Immature natural killer cell (primary cell): ENCODE measurements at regions not wholly inside any gene's neighbourhood (a gene's known extent, or its start where the extent isn't known, plus 50 kb on each side); places are given as distances from the start of the nearest gene placed in this dataset.

Experiments used
- DNase-seq, 3 donors: peaks; one replicate each; pipeline ENCODE4 v3.0.0; 2022; ENCODE audit warnings: mixed read lengths in 1 of 3
- H3K27ac Mint-ChIP-seq, 6 donors: one replicate each; pipeline ENCODE4 v1.8.0; 2020; ENCODE audit warnings: mixed read lengths in 6 of 6, mild to moderate bottlenecking in 5 of 6, inconsistent platforms in 4 of 6, moderate library complexity in 3 of 6
- H3K27me3 Mint-ChIP-seq, 3 donors: one replicate each; pipeline ENCODE4 v1.8.0; 2020 to 2021; ENCODE audit warnings: low read depth in 3 of 3, mild to moderate bottlenecking in 3 of 3, mixed read lengths in 3 of 3, moderate library complexity in 3 of 3, inconsistent platforms in 1 of 3
- H3K36me3 Mint-ChIP-seq, 3 donors: one replicate each; pipeline ENCODE4 v1.8.0; 2020; ENCODE audit warnings: mixed read lengths in 3 of 3, inconsistent platforms in 2 of 3, mild to moderate bottlenecking in 2 of 3
- H3K4me1 Mint-ChIP-seq, 2 donors: one replicate each; pipeline ENCODE4 v1.8.0; 2020; ENCODE audit warnings: inconsistent platforms in 2 of 2, mild to moderate bottlenecking in 2 of 2, mixed read lengths in 2 of 2, moderate library complexity in 1 of 2
- H3K4me3 Mint-ChIP-seq, 5 donors: one replicate each; pipeline ENCODE4 v1.8.0; 2020; ENCODE audit warnings: mild to moderate bottlenecking in 5 of 5, mixed read lengths in 5 of 5, inconsistent platforms in 3 of 5, moderate library complexity in 3 of 5
- H3K9me3 Mint-ChIP-seq, 6 donors: one replicate each; pipeline ENCODE4 v1.8.0; 2020; ENCODE audit warnings: mild to moderate bottlenecking in 6 of 6, mixed read lengths in 6 of 6, inconsistent platforms in 4 of 6, moderate library complexity in 3 of 6

GRCh38 chr6:43901733-43902230 lies 131.8 kb downstream of the VEGFA start:
- no peak for DNase-seq
- H3K27ac Mint-ChIP-seq: no peak overlapping the region
- no peaks in the 10 kb centered on the region for H3K36me3 Mint-ChIP-seq
- H3K4me3 Mint-ChIP-seq: no peak overlapping the region
- H3K9me3 Mint-ChIP-seq: no peaks in the 10 kb centered on the region
- no peaks in the 10 kb centered on the region for H3K4me1 Mint-ChIP-seq
- peaks cover 2 to 3% (median 2%) of the 10 kb centered on the region in 3 donors for H3K27me3 Mint-ChIP-seq

GRCh38 chr6:43900916-43901732 lies 131.1 kb downstream of the VEGFA start:
- Mint-ChIP-seq H3K4me1 (no peaks in the 10 kb centered on the region), H3K36me3 (no peaks in the 10 kb centered on the region), H3K27me3 (peaks cover 2 to 3% (median 2%) of the 10 kb centered on the region in 3 donors), H3K4me3 (no peak overlapping the region), H3K9me3 (no peaks in the 10 kb centered on the region), H3K27ac (no peak overlapping the region)
- no peak for DNase-seq

- H3K4me3 Mint-ChIP-seq: no peak overlapping the region
- H3K27ac Mint-ChIP-seq: no peak overlapping the region
- no peaks in the 10 kb centered on the region for H3K36me3 Mint-ChIP-seq
These were observed 130.5 kb downstream of the VEGFA start for GRCh38 chr6:43900560-43900915.

GRCh38 chr6:43899830-43900229 lies 129.8 kb downstream of the VEGFA start:
- Mint-ChIP-seq H3K36me3 (no peaks in the 10 kb centered on the region), H3K4me1 (no peaks in the 10 kb centered on the region), H3K4me3 (no peak overlapping the region), H3K27ac (no peak overlapping the region), H3K27me3 (peaks cover 2 to 3% (median 2%) of the 10 kb centered on the region in 3 donors), H3K9me3 (no peaks in the 10 kb centered on the region)
- DNase-seq: no peak

More at GRCh38 chr6:43900560-43900915, 130.5 kb downstream of the VEGFA start:
- Mint-ChIP-seq H3K9me3 (no peaks in the 10 kb centered on the region), H3K27me3 (peaks cover 2 to 3% (median 2%) of the 10 kb centered on the region in 3 donors), H3K4me1 (no peaks in the 10 kb centered on the region)
- DNase-seq: no peak

- H3K4me1 Mint-ChIP-seq: no peaks in the 10 kb centered on the region
- no peaks in the 10 kb centered on the region for H3K36me3 Mint-ChIP-seq
- H3K27me3 Mint-ChIP-seq: peaks cover 2 to 3% (median 2%) of the 10 kb centered on the region in 3 donors
- no peak overlapping the region for H3K27ac Mint-ChIP-seq
- no peaks in the 10 kb centered on the region for H3K9me3 Mint-ChIP-seq
- no peak for DNase-seq
- no peak overlapping the region for H3K4me3 Mint-ChIP-seq
These were observed 128.5 kb downstream of the VEGFA start for GRCh38 chr6:43898358-43899131.

- H3K27me3 Mint-ChIP-seq: peaks cover 2 to 3% (median 2%) of the 10 kb centered on the region in 3 donors
These were observed 127.7 kb downstream of the VEGFA start for GRCh38 chr6:43897571-43898302.

GRCh38 chr6:43896329-43897255 lies 126.6 kb downstream of the VEGFA start:
- Mint-ChIP-seq H3K4me3 (no peak overlapping the region), H3K27me3 (peaks cover 2 to 3% (median 2%) of the 10 kb centered on the region in 3 donors), H3K9me3 (no peaks in the 10 kb centered on the region), H3K27ac (no peak overlapping the region), H3K4me1 (no peaks in the 10 kb centered on the region), H3K36me3 (no peaks in the 10 kb centered on the region)
- DNase-seq: no peak

More at GRCh38 chr6:43897571-43898302, 127.7 kb downstream of the VEGFA start:
- Mint-ChIP-seq H3K9me3 (no peaks in the 10 kb centered on the region), H3K4me3 (no peak overlapping the region), H3K36me3 (no peaks in the 10 kb centered on the region), H3K27ac (no peak overlapping the region), H3K4me1 (no peaks in the 10 kb centered on the region)
- DNase-seq: no peak

GRCh38 chr6:43895656-43896328 lies 125.8 kb downstream of the VEGFA start:
- H3K27me3 Mint-ChIP-seq: peaks cover 0 to 5% (median 2%) of the 10 kb centered on the region in 3 donors
- H3K4me3 Mint-ChIP-seq: no peak overlapping the region
- no peak overlapping the region for H3K27ac Mint-ChIP-seq
- H3K9me3 Mint-ChIP-seq: no peaks in the 10 kb centered on the region
- no peaks in the 10 kb centered on the region for H3K4me1 Mint-ChIP-seq
- H3K36me3 Mint-ChIP-seq: no peaks in the 10 kb centered on the region
- DNase-seq: no peak

GRCh38 chr6:43893073-43893472 lies 123.1 kb downstream of the VEGFA start:
- DNase-seq: no peak
- H3K4me1 Mint-ChIP-seq: no peaks in the 10 kb centered on the region
- peaks cover 0 to 6% (median 5%) of the 10 kb centered on the region in 3 donors for H3K27me3 Mint-ChIP-seq
- H3K36me3 Mint-ChIP-seq: no peaks in the 10 kb centered on the region
- H3K4me3 Mint-ChIP-seq: no peak overlapping the region
- no peaks in the 10 kb centered on the region for H3K9me3 Mint-ChIP-seq
- no peak overlapping the region for H3K27ac Mint-ChIP-seq

- Mint-ChIP-seq H3K27ac (no peak overlapping the region), H3K4me3 (no peak overlapping the region), H3K27me3 (peaks cover 0 to 8% (median 7%) of the 10 kb centered on the region in 3 donors), H3K36me3 (no peaks in the 10 kb centered on the region), H3K9me3 (no peaks in the 10 kb centered on the region), H3K4me1 (no peaks in the 10 kb centered on the region)
- no peak for DNase-seq
These were observed 121.3 kb downstream of the VEGFA start for GRCh38 chr6:43891072-43891870.

- Mint-ChIP-seq H3K4me3 (no peak overlapping the region), H3K4me1 (no peaks in the 10 kb centered on the region), H3K9me3 (no peaks in the 10 kb centered on the region), H3K36me3 (no peaks in the 10 kb centered on the region), H3K27me3 (peaks cover 0 to 8% (median 7%) of the 10 kb centered on the region in 3 donors), H3K27ac (no peak overlapping the region)
- no peak for DNase-seq
These were observed 120.4 kb downstream of the VEGFA start for GRCh38 chr6:43890197-43891062.
